Right lung (tissue), 2 donors: ENCODE measurements at regions not wholly inside any gene's neighbourhood (a gene's known extent, or its start where the extent isn't known, plus 50 kb on each side); places are given as distances from the start of the nearest gene placed in this dataset.
"Not testable (repeated sequence)": the region's sequence is repeated elsewhere in the genome, so short reads cannot be mapped to it uniquely, and the experiment has no call there.

ENCODE experiments used
- DNase-seq, 2 donors: peaks; one replicate each; pipeline ENCODE4 v3.0.0-alpha.2; 2013

DNA sequence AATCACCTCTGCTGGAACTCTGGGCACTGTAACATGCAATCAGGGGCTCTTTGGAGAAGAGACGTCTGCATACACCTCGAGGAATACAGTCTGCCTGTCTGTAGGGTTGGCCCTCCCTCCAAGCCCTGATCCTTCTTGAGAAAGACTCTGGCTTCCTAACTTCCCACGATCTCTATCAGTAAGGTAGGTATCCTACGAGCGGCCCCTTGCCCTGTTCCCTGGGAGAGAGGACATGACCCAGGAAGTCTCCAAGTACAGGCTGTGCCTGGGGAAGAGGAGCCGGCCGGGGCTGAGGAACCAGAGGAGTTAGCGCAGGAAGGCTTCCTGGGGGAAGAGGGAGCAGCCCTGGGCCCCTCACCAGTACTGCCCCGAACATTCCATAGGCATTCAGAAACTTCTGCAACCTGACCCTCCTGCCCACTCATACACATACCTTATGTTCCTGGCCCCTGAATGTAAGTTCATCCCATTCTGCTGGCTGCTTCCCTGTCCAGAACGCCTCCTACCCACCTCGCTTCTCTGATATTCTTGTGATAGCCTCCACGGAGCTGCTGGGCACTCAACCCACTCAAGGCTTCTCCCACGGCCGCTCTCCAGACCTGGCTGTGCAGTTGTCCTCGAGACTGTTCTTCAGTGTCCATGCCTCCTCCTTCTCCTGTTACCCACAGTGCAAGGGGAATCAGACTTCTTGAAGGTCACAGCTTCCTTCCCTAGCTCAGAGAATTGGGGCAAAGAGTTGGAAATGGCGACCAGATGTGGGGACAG lies 116.1 kb downstream of the CYP26B1 start:
- no peak for DNase-seq

DNA sequence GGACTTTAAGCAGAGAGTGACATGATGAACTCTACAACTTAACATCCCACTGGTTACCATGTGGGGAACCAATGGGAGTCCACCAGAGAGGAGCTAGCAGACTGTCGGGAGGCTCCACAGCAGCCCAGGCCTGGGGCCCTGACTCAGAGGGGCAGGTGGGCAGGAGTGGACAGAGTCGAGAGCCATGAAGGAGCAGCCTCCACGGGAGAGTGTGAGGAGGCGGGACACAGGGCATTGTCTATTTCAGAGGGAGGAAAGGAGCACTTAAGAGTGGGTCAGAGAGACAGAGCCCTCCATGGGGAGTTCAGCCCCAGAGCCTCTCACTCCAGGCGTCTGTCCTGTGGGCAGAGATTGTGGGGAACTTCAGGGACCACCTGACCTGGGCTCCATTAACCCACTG lies 118.7 kb downstream of the CYP26B1 start:
- DNase-seq = no peak

DNA sequence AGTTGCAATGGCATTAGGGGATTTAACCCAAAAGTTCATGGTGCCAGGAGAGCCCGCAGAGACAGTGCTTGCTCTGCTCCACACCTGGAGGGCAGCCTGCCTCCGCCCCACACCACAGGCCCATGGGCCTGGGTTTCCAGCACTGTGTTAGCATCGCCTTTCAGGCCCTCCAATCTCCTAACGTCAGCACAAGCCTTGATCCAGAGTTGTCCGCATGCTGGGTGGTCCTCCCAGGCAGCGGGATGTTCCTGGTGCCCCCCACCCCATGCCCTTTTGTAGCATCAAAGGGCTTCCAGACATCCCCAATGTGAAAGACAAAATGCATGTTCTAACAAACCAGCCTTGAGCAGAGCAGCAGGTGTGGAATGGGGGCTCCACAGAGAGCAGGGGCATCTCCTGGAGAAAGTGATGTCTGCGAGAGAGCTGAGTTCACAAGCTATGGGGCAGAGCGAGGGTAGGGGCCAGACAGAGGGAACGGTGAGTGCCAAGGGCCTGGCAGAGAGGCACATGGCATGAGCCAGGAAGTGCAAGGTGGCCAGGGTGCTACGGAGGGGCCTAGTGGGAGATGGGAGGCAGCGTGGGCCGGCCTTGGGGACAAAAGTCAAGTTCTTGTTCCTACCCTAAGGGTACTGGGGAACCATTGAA lies 119.2 kb downstream of the CYP26B1 start:
- no peak for DNase-seq

DNA sequence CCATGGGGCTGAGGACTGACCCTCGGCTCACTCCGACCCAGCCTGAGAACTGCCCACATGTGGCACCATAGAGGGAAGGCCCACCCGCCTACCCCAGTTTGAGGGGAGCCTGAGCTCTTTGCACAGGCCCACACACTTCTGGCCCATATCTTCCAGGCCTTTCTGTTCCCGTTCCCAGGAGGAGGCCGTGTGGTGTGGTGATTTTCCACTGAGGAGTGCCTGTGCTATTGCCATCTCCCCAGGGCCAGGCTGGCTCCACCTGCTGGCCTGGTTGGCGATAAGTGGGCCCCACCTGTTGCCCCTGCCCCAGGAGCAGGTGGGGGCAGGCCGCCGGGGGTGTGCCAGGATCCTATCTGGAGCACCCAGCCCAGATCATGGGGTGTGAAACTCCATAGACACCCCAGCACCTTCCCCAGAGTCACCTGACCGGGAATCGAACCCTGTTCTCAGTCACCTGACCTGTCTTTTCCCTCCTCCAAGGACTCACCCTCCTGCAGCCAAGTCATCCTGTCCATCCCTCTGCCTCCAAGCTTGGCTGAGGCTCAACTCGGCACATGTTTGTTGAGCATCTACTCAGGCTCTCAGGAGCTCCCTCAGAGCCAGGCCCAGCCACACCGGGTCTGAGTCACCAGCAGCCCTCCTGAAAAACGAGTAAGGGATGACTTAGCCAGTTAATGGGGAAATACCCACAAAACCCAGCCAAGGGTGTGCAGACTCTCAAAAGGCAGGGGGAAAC lies 120.1 kb downstream of the CYP26B1 start:
- no peak for DNase-seq

DNA sequence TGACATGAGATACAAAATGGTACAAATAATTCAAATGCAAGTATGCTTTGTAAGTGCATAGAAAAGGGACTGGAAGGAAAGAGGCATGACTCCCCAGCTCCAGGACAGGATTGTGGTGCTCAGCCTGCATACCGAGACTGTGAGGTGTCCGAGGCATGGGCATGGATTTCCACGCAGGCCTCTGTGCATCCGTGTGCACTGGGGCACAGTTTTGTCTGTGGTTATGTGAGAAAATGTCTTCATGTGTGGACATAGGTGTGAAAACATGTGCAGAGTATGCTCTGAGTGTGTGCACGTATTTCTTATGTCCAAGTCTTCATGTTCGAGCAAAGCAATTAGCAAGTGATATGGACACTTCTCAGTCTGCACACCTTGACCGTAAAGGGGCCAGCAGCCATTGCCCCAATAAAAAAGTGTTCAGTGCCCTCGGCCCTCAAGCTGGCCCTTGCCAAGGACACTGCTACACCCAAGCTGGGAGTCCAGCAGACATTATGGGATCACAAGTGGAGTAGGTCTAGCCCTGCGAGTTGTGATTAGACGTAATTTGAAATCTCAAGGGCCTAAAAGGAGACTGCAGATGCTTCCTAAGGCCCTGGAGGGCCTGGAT lies 120.7 kb downstream of the CYP26B1 start:
- DNase-seq = no peak

DNA sequence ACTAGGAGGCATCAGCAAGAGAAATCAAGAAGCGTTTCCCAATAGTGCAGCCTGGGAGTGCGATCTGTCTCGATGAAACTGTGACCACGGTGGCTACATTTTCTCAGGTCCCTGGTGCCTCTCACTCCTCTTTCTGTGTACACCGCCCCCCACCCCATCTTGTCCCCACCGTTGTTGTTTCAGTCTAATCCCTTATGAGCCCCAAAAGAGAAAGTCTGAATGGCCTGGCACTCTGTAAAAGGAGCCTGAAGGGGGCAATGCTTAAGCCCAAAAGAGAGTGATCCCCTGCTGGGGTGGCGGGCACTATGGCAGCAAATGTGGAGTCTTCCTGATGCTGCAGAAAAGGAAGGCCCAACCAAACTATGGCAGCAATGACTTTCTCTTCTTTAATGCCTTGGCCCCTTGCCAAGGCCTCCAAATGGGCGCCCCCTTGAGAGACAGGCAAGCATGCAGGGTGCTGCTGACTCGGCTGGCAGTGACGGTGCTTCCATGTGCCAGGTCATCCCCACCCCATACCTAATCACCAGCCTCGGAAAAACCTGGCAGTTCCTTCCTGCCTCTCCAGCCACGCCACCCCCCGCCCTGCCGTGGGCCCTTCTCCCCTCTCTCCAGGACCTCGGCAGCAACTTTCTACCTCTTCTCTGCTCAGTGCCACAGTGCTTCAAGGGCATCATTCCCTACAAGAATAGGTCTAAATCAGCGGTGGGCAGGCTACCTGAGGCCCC lies 123.0 kb downstream of the CYP26B1 start:
- no peak for DNase-seq

DNA sequence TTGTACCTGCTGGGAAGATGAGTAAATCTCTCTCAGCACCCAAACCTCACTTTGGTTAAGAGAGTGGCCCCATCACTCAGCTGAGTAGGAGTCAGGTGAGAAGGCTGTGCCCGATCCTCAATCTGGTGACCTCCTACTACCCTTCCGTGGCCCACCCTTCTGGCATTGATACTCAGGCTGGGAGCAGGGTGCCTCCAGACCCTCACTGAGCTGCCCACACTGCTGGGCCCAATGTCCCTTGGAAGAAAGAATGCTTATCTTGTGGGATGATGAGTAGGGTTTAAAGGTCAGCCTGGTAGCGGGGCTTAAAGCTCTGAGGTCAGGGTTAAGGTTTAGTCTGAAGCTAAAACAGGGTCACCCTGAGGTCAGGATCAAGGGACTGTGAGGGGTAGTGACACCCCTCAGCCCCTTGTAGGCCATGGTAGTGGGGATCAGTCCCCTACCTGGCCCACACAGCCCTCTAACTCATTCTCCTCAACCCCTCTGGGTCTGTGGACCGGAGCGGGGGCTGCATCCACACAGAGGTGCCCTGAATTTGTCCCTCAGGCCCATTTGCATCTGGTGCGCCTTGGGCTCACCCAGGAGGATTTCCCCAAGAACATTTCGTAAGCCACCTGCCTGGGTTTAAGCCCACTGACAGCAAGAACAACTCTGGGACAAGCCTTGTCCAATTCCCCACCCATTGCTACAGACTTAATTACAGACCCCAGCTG lies 123.8 kb downstream of the CYP26B1 start:
- no peak for DNase-seq

DNA sequence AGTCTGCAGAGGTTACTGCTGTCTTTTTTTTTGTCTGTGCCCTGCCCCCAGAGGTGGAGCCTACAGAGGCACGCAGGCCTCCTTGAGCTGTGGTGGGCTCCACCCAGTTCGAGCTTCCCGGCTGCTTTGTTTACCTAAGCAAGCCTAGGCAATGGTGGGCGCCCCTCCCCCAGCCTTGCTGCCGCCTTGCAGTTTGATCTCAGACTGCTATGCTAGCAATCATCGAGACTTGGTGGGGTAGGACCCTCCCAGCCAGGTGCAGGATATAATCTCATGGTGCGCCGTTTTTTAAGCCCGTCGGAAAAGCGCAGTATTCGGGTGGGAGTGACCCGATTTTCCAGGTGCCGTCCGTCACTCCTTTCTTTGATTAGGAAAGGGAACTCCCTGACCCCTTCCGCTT lies 126.3 kb downstream of the CYP26B1 start:
- not testable (repeated sequence) for DNase-seq

DNA sequence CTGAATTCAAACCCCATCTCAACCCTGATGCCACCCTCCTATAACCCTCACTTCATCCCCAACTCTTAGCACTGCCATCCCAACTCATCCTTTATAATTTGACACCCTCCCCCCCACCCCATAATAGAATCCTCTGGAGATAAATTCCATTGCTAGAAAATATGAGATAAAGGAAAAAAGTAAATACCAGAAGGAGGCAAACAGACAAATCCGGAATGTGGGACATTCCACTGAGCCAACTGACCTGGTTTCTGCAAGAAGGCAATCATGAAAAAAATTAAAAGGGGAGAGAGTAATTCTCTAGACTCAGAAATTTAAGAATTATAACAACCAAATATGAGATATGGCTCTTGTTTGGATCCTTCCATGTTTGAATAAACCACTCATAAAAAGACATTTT lies 132.4 kb downstream of the CYP26B1 start:
- DNase-seq = no peak

DNA sequence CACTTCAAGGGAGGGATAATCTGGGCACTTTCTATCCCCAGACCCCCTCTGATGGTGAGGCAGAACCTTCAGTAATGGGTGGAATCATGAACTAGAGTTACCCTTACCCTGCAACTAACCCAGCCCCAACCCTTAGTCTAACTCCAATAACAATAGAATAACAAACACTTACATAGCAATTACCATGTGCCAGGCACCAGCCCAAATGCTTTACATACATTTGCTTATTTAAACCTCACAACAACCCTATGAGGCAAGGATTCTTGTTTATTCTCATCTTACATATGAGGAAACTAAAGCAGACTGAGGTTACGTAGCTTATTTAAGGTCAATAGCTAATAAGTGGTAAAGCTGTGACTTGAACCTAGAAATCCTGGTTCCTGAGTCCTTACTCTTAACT lies 132.8 kb downstream of the CYP26B1 start:
- DNase-seq = no peak

DNA sequence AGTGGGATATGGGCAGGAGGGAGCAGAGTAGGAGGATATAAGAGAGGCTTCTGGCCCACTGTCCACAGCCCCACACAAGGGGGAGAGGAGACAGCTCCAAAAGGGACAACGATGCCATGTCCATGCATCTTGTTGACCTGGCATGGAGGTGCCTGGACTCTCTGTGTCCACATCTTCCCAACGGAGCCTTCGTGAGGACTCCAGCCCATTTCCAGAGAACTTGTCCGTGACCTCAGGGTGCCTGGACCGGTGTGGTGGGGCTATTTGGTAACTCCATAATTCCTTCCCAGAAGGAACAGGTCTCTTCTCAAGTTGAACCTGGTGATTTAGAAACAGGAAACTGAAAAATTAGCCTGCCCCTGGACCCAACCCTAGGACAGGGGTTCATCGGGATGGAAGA lies 133.9 kb downstream of the CYP26B1 start:
- no peak for DNase-seq

DNA sequence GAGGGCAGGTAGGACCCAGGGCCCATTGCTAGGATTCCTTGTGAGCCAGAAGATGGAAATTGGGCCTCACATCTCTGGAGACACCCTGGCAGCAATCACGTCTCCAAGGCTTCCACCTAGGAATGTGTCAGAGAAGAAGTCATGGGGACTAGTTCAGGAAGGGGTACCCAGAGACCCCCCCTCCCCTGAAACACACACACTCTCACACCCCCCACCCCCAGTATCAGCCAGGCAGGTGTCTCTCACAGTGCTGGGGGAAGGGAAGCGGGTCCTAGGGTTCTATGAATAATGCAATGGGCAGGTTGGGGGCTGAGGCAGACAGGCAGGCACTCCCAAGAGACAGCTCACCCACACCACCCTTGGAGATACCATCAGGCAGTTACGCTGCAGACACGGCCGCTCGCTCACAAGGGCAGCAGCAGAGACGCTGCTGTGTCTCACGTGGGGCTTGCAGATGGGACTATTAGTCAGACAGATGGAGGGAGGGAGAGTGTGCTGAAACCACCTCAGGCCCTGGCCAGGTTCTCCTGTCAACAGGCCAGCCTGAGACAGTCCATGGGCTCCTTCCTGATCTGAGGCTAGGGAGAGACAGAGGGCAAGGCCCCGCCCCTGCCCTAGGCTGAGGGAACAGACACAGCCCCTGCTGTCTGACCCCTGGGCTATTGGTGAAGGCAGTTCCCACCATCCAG lies 134.6 kb downstream of the CYP26B1 start:
- DNase-seq = no peak

DNA sequence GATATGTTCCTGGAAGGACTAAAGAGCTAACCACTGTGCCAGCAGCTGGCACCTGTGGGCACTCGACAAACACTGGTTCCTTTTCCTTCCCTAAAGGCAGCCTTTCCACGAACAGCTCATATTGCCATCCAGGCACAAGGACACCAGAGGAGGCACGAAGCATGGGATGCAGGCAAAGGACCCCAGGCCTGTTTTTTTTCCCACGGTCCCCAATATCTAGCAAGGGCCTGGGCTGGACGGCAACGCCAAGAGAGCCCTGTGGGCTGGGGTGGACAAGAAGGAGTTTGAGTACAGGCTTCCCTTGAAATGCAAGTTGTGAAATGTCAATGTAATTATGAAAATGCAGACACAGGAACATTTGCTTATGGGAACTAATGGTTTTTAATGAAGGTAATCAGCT lies 135.9 kb downstream of the CYP26B1 start:
- DNase-seq = no peak

DNA sequence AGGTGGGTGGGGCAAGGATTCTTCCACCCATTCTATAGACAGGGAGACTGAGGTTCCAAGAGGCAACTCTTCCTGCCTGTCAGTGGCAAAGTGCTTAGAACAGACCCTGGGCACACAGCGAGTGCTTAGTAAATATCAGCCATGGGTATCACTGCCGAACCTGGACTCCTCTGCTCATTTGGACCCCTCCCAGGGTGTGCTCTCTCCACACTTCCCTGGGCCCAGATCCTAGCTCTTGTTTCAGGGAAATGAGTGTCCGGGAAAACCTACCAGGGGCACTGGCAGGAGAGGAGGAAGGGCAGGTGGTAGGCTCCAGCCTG lies 136.3 kb downstream of the CYP26B1 start:
- DNase-seq = no peak

DNA sequence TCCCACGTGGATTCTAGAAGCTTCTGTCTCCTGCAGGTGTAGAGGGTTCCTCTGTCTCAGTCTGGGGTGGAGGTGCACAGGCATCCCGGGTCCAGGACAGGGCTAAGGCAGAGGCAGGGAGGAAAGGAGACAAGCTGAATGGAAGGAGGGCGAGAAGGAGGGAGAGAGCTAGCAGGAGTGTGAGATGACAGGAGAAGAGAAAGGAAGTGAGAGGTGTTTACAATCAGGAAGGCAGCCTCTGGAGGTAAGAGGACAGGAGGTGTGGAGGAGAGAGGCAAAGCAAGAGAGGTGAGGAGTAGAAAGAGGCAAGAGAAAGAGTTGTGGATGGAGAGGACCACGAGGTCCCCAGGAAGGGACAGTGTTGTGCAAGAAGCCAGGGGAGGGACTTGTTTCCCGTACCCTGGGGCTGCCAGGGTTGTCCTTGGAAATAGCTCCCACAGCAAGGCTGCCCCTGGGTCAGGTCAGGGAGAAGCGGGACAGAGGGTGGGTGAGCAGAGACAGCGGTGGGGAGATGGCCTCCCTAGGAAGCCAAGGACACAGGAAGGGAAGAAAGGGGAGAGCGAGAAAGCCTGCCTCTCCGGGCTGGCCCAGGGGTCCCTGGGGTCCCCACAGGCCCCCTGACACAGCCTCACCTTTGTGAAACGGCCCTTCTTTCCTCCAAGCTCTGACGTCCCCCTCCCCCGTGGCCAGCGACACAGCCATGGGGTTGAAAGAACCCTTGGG lies 136.9 kb downstream of the CYP26B1 start:
- no peak for DNase-seq

DNA sequence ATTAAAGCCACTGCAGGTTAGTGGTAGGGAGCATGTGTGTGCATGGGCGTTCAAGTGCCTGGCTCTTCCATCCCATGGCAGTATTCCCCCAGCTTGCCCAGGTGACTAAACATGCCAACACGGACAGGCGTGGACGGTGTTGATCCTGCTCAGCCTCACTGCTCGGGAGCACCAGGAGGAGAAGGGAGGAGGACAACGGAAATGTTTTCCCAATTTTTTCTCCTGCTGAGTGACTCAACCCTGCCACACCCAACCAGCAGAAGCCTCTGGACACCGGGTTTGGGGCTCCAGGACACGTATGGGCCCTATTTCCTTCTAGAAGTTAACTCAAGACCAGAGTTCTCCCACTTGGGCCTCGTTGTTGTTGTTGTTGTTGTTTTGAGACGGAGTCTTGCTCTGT lies 139.1 kb downstream of the CYP26B1 start:
- DNase-seq = no peak

DNA sequence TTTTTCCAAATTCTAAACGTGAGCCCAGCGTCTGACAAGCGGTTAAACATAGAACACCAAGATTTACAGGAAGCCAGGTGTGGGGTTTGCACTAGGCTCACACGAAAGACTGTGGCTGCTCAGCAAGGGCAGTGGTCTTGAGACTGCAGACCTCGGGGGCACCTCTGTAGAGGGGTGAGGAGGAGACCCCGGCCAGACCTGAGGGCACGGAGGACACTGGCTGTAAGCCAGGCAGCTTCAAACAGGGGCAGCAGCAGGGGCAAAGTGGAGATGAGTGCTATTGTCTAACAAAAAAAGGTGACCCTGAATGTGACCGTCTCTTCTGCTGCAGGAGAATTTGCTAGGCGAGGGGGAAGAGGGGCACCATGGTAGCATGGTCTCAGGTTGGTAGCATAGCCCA lies 140.3 kb downstream of the CYP26B1 start:
- DNase-seq = no peak

DNA sequence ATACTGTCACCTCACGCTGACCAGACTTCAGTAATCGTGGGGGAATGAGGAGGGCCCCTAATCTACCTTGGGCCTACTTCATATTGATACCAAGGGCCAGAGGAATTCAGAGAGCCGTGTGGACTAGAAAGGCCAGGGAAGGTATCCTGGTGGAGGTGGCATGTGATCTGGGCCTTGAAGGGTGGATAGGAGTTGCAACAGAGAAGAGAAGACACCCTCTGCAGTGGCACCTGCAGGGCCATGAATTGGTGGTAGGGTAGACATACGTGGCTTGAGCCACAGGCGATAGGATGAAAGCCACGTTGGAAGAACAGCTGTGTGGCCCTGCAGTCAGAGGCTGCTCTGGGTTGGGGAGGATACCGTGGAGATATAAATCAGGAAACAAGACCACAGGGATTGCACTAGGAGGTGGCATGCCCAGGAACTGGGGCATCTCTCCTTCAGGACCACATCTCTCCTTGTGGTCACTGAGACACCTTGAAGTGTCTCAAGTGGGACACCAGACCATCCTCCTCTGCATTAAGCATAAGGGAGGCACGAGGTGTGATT lies 141.4 kb downstream of the CYP26B1 start:
- DNase-seq = no peak

DNA sequence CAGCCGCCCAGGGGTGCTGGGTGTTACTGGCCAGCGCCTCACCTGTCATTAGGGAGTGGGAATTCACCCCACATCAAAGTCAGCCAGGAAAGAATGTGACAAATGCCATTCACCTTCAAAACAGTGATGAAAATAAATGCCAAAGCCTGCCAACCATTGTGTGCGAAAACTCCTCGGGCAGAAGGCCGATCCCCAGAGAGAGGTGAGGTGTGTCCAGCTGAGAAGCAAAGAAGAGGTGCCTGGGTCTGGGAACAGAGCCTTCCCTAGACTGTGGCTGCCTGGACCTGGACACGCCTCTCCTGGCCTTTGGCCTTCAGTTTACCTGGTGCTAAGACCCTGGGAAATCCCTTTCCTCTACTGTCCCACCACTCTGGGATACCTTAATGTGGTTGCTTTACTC lies 142.7 kb downstream of the CYP26B1 start:
- DNase-seq = no peak
